ENCODE measurements at regions not wholly inside any gene's neighbourhood (a gene's known extent, or its start where the extent isn't known, plus 50 kb on each side); places are given as distances from the start of the nearest gene placed in this dataset.

DNA sequence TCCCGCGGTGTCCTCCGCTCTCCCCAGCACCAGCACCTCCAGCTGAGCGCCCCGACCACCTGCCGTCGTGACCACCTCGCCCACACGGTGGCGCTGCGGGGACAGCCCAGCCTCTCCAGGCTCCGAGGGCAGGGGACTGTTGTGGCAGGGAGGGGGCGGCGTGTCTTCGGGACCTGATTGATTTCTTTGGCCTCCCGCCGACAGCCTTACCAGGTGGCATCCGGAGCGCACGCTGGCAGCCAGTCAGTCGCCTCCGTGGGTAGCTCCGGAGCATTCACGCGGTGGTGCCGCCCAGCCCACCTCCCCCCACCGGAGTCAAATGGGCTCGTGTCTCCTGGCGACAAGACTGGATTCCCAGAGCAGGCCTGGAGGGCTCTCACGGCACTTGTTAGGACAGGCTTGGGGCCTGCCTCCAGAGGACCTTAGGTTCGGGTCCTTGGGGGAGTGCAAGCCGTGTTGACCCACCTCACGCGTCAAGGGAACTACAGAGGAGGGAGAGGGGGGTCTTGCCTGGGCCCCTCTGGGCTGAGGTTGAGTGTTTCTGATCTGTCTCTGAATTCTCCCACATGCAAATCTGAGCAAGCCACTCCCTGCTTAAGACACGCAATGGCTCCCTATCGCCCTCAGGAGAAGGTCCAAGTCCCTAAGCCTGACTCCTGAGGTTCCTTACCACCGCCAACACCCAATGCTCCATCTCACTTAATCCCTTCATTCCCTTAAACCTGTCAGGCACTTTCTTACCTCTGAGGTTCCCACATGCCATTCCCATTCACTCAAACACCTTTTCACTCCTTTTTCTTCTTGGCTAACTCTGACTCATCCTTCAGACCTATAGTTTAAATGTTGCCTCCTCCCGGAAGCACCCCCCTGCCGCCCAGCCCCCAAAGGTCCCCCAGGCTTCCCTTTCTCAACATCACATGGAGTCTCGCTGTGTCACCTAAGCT lies 51.2 kb upstream of the GGTA1 start (continued):
- TF ChIP-seq, protein P1, sequence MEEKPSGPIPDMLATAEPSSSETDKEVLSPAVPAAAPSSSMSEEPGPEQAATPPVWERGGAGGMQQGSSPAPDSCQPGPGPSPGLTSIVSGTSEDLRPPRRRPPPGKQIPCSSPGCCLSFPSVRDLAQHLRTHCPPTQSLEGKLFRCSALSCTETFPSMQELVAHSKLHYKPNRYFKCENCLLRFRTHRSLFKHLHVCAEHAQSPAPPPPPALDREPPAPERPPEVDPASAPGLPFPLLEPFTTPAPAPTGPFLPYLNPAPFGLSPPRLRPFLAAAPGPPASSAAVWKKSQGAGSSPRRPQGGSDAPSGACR (CRISPR knock-in tag; IDR thresholded peaks at IDR 0.05) = no peak
- TF ChIP-seq, protein P2, sequence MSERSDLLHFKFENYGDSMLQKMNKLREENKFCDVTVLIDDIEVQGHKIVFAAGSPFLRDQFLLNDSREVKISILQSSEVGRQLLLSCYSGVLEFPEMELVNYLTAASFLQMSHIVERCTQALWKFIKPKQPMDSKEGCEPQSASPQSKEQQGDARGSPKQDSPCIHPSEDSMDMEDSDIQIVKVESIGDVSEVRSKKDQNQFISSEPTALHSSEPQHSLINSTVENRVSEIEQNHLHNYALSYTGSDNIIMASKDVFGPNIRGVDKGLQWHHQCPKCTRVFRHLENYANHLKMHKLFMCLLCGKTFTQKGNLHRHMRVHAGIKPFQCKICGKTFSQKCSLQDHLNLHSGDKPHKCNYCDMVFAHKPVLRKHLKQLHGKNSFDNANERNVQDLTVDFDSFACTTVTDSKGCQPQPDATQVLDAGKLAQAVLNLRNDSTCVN (CRISPR knock-in tag; IDR thresholded peaks at IDR 0.05; ENCODE audit: borderline replicate concordance) = no peak
- TF ChIP-seq, protein P3, sequence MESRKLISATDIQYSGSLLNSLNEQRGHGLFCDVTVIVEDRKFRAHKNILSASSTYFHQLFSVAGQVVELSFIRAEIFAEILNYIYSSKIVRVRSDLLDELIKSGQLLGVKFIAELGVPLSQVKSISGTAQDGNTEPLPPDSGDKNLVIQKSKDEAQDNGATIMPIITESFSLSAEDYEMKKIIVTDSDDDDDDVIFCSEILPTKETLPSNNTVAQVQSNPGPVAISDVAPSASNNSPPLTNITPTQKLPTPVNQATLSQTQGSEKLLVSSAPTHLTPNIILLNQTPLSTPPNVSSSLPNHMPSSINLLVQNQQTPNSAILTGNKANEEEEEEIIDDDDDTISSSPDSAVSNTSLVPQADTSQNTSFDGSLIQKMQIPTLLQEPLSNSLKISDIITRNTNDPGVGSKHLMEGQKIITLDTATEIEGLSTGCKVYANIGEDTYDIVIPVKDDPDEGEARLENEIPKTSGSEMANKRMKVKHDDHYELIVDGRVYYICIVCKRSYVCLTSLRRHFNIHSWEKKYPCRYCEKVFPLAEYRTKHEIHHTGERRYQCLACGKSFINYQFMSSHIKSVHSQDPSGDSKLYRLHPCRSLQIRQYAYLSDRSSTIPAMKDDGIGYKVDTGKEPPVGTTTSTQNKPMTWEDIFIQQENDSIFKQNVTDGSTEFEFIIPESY (CRISPR knock-in tag; IDR thresholded peaks at IDR 0.05) = 0 out of 2 replicates have a peak, but pooled peaks have one; percentile 35
- TF ChIP-seq, protein P4, sequence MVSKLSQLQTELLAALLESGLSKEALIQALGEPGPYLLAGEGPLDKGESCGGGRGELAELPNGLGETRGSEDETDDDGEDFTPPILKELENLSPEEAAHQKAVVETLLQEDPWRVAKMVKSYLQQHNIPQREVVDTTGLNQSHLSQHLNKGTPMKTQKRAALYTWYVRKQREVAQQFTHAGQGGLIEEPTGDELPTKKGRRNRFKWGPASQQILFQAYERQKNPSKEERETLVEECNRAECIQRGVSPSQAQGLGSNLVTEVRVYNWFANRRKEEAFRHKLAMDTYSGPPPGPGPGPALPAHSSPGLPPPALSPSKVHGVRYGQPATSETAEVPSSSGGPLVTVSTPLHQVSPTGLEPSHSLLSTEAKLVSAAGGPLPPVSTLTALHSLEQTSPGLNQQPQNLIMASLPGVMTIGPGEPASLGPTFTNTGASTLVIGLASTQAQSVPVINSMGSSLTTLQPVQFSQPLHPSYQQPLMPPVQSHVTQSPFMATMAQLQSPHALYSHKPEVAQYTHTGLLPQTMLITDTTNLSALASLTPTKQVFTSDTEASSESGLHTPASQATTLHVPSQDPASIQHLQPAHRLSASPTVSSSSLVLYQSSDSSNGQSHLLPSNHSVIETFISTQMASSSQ (IDR thresholded peaks at IDR 0.05; ENCODE audit: low read depth) = no peak
- TF ChIP-seq, protein P4 (CRISPR knock-in tag; IDR thresholded peaks at IDR 0.05; ENCODE audit: borderline replicate concordance) = no peak
- TF ChIP-seq ZNF335 (CRISPR knock-in tag; IDR thresholded peaks at IDR 0.05) (0 out of 2 replicates have a peak, but pooled peaks have one; percentile 29), SOX6 (IDR thresholded peaks at IDR 0.05) (no peak), SOX6 (CRISPR knock-in tag; IDR thresholded peaks at IDR 0.05) (peak; percentile 19; the same call in 1 of the 2 replicates), NFIC (IDR thresholded peaks at IDR 0.05; ENCODE audit: low read length) (no peak), FOSL2 (CRISPR knock-in tag; IDR thresholded peaks at IDR 0.05) (no peak), ZNF776 (CRISPR knock-in tag; IDR thresholded peaks at IDR 0.05) (0 out of 2 replicates have a peak, but pooled peaks have one; percentile 47), ZNF775 (CRISPR knock-in tag; IDR thresholded peaks at IDR 0.05; ENCODE audit: borderline replicate concordance) (no peak)
- TF ChIP-seq, protein P5, sequence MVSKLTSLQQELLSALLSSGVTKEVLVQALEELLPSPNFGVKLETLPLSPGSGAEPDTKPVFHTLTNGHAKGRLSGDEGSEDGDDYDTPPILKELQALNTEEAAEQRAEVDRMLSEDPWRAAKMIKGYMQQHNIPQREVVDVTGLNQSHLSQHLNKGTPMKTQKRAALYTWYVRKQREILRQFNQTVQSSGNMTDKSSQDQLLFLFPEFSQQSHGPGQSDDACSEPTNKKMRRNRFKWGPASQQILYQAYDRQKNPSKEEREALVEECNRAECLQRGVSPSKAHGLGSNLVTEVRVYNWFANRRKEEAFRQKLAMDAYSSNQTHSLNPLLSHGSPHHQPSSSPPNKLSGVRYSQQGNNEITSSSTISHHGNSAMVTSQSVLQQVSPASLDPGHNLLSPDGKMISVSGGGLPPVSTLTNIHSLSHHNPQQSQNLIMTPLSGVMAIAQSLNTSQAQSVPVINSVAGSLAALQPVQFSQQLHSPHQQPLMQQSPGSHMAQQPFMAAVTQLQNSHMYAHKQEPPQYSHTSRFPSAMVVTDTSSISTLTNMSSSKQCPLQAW (CRISPR knock-in tag; IDR thresholded peaks at IDR 0.05) = peak; percentile 49; the same call in 1 of the 2 replicates
- TF ChIP-seq, protein P6, sequence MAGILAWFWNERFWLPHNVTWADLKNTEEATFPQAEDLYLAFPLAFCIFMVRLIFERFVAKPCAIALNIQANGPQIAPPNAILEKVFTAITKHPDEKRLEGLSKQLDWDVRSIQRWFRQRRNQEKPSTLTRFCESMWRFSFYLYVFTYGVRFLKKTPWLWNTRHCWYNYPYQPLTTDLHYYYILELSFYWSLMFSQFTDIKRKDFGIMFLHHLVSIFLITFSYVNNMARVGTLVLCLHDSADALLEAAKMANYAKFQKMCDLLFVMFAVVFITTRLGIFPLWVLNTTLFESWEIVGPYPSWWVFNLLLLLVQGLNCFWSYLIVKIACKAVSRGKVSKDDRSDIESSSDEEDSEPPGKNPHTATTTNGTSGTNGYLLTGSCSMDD (CRISPR knock-in tag; IDR thresholded peaks at IDR 0.05) = no peak
- TF ChIP-seq, protein P7, sequence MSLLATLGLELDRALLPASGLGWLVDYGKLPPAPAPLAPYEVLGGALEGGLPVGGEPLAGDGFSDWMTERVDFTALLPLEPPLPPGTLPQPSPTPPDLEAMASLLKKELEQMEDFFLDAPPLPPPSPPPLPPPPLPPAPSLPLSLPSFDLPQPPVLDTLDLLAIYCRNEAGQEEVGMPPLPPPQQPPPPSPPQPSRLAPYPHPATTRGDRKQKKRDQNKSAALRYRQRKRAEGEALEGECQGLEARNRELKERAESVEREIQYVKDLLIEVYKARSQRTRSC (CRISPR knock-in tag; IDR thresholded peaks at IDR 0.05; ENCODE audit: low read depth) = no peak
